ENCODE measurements at regions not wholly inside any gene's neighbourhood (a gene's known extent, or its start where the extent isn't known, plus 50 kb on each side); places are given as distances from the start of the nearest gene placed in this dataset.
"Not testable (repeated sequence)": the region's sequence is repeated elsewhere in the genome, so short reads cannot be mapped to it uniquely, and the experiment has no call there.

GRCh38 chr20:40009542-40009941 is 679.5 kb downstream of the MAFB start:
- no peak overlapping the region for H3K9ac ChIP-seq (ENCODE audit: low read depth, low read length)

GRCh38 chr20:40008177-40008576 is 680.9 kb downstream of the MAFB start:
- no peaks in the 10 kb centered on the region for H3K36me3 ChIP-seq (ENCODE audit: control insufficient read depth, insufficient read depth, low read length)
- no peak overlapping the region for H3K4me3 ChIP-seq (ENCODE audit: low read depth, low read length)
- H3K27me3 ChIP-seq (ENCODE audit: control insufficient read depth, insufficient read depth, low read length), result no peaks in the 10 kb centered on the region
- H3K9ac ChIP-seq (ENCODE audit: low read depth, low read length), result no peak overlapping the region
- peaks cover 3% of the 10 kb centered on the region for H3K4me1 ChIP-seq (ENCODE audit: control insufficient read depth, insufficient read depth, low read length)
- no peaks in the 10 kb centered on the region for H3K9me3 ChIP-seq (ENCODE audit: control insufficient read depth, insufficient read depth, low read length)

More at GRCh38 chr20:40009542-40009941, 679.5 kb downstream of the MAFB start:
- Histone ChIP-seq H3K36me3 (ENCODE audit: control insufficient read depth, insufficient read depth, low read length) (no peaks in the 10 kb centered on the region), H3K27me3 (ENCODE audit: control insufficient read depth, insufficient read depth, low read length) (no peaks in the 10 kb centered on the region), H3K4me1 (ENCODE audit: control insufficient read depth, insufficient read depth, low read length) (peaks cover 2% of the 10 kb centered on the region), H3K4me3 (ENCODE audit: low read depth, low read length) (no peak overlapping the region), H3K9me3 (ENCODE audit: control insufficient read depth, insufficient read depth, low read length) (no peaks in the 10 kb centered on the region)

- H3K9me3 ChIP-seq (ENCODE audit: control insufficient read depth, insufficient read depth, low read length), result no peaks in the 10 kb centered on the region
- H3K4me1 ChIP-seq (ENCODE audit: control insufficient read depth, insufficient read depth, low read length), result peaks cover 8% of the 10 kb centered on the region
- no peak overlapping the region for H3K9ac ChIP-seq (ENCODE audit: low read depth, low read length)
- H3K27me3 ChIP-seq (ENCODE audit: control insufficient read depth, insufficient read depth, low read length), result no peaks in the 10 kb centered on the region
- H3K4me3 ChIP-seq (ENCODE audit: low read depth, low read length), result no peak overlapping the region
- no peaks in the 10 kb centered on the region for H3K36me3 ChIP-seq (ENCODE audit: control insufficient read depth, insufficient read depth, low read length)
These were observed 682.7 kb downstream of the MAFB start for GRCh38 chr20:40006168-40006860.

- not testable (repeated sequence) for H3K4me1 ChIP-seq (ENCODE audit: control insufficient read depth, insufficient read depth, low read length); H3K27me3 ChIP-seq (ENCODE audit: control insufficient read depth, insufficient read depth, low read length); H3K36me3 ChIP-seq (ENCODE audit: control insufficient read depth, insufficient read depth, low read length); H3K9me3 ChIP-seq (ENCODE audit: control insufficient read depth, insufficient read depth, low read length); H3K4me3 ChIP-seq (ENCODE audit: low read depth, low read length); H3K9ac ChIP-seq (ENCODE audit: low read depth, low read length)
These were observed 684.9 kb downstream of the MAFB start for GRCh38 chr20:40004092-40004491.

GRCh38 chr20:39993742-39994141 is 695.3 kb downstream of the MAFB start:
- no peaks in the 10 kb centered on the region for H3K9me3 ChIP-seq (ENCODE audit: control insufficient read depth, insufficient read depth, low read length)
- no peaks in the 10 kb centered on the region for H3K36me3 ChIP-seq (ENCODE audit: control insufficient read depth, insufficient read depth, low read length)

GRCh38 chr20:39990692-39991091 is 698.3 kb downstream of the MAFB start:
- no peaks in the 10 kb centered on the region for H3K9me3 ChIP-seq (ENCODE audit: control insufficient read depth, insufficient read depth, low read length)
- H3K36me3 ChIP-seq (ENCODE audit: control insufficient read depth, insufficient read depth, low read length), result no peaks in the 10 kb centered on the region
- H3K4me3 ChIP-seq (ENCODE audit: low read depth, low read length), result no peak overlapping the region
- no peak overlapping the region for H3K9ac ChIP-seq (ENCODE audit: low read depth, low read length)
- no peaks in the 10 kb centered on the region for H3K27me3 ChIP-seq (ENCODE audit: control insufficient read depth, insufficient read depth, low read length)
- peaks cover 9% of the 10 kb centered on the region for H3K4me1 ChIP-seq (ENCODE audit: control insufficient read depth, insufficient read depth, low read length)

More at GRCh38 chr20:39993742-39994141, 695.3 kb downstream of the MAFB start:
- H3K4me1 ChIP-seq (ENCODE audit: control insufficient read depth, insufficient read depth, low read length), result no peaks in the 10 kb centered on the region
- H3K4me3 ChIP-seq (ENCODE audit: low read depth, low read length), result no peak overlapping the region
- H3K9ac ChIP-seq (ENCODE audit: low read depth, low read length), result no peak overlapping the region
- H3K27me3 ChIP-seq (ENCODE audit: control insufficient read depth, insufficient read depth, low read length), result no peaks in the 10 kb centered on the region

- H3K4me1 ChIP-seq (ENCODE audit: control insufficient read depth, insufficient read depth, low read length), result peaks cover 9% of the 10 kb centered on the region
- no peaks in the 10 kb centered on the region for H3K9me3 ChIP-seq (ENCODE audit: control insufficient read depth, insufficient read depth, low read length)
- no peak overlapping the region for H3K4me3 ChIP-seq (ENCODE audit: low read depth, low read length)
- H3K27me3 ChIP-seq (ENCODE audit: control insufficient read depth, insufficient read depth, low read length), result no peaks in the 10 kb centered on the region
- H3K9ac ChIP-seq (ENCODE audit: low read depth, low read length), result no peak overlapping the region
- no peaks in the 10 kb centered on the region for H3K36me3 ChIP-seq (ENCODE audit: control insufficient read depth, insufficient read depth, low read length)
These were observed 700.0 kb downstream of the MAFB start for GRCh38 chr20:39988991-39989390.

GRCh38 chr20:39986173-39986904 is 702.7 kb downstream of the MAFB start:
- H3K27me3 ChIP-seq (ENCODE audit: control insufficient read depth, insufficient read depth, low read length), result no peaks in the 10 kb centered on the region
- no peaks in the 10 kb centered on the region for H3K9me3 ChIP-seq (ENCODE audit: control insufficient read depth, insufficient read depth, low read length)
- H3K4me1 ChIP-seq (ENCODE audit: control insufficient read depth, insufficient read depth, low read length), result peaks cover 9% of the 10 kb centered on the region
- no peaks in the 10 kb centered on the region for H3K36me3 ChIP-seq (ENCODE audit: control insufficient read depth, insufficient read depth, low read length)
- H3K9ac ChIP-seq (ENCODE audit: low read depth, low read length), result no peak overlapping the region
- H3K4me3 ChIP-seq (ENCODE audit: low read depth, low read length), result no peak overlapping the region

GRCh38 chr20:39985271-39985827 is 703.7 kb downstream of the MAFB start:
- no peaks in the 10 kb centered on the region for H3K27me3 ChIP-seq (ENCODE audit: control insufficient read depth, insufficient read depth, low read length)
- no peaks in the 10 kb centered on the region for H3K36me3 ChIP-seq (ENCODE audit: control insufficient read depth, insufficient read depth, low read length)
- H3K4me3 ChIP-seq (ENCODE audit: low read depth, low read length), result no peak overlapping the region
- H3K9me3 ChIP-seq (ENCODE audit: control insufficient read depth, insufficient read depth, low read length), result no peaks in the 10 kb centered on the region
- H3K9ac ChIP-seq (ENCODE audit: low read depth, low read length), result no peak overlapping the region
- peaks cover 9% of the 10 kb centered on the region for H3K4me1 ChIP-seq (ENCODE audit: control insufficient read depth, insufficient read depth, low read length)

- Histone ChIP-seq H3K36me3 (ENCODE audit: control insufficient read depth, insufficient read depth, low read length) (no peaks in the 10 kb centered on the region), H3K9ac (ENCODE audit: low read depth, low read length) (no peak overlapping the region), H3K27me3 (ENCODE audit: control insufficient read depth, insufficient read depth, low read length) (no peaks in the 10 kb centered on the region), H3K4me3 (ENCODE audit: low read depth, low read length) (no peak overlapping the region), H3K4me1 (ENCODE audit: control insufficient read depth, insufficient read depth, low read length) (peaks cover 9% of the 10 kb centered on the region), H3K9me3 (ENCODE audit: control insufficient read depth, insufficient read depth, low read length) (no peaks in the 10 kb centered on the region)
These were observed 705.4 kb downstream of the MAFB start for GRCh38 chr20:39983655-39984054.

- Histone ChIP-seq H3K27me3 (ENCODE audit: control insufficient read depth, insufficient read depth, low read length) (no peaks in the 10 kb centered on the region), H3K4me3 (ENCODE audit: low read depth, low read length) (no peak overlapping the region), H3K9ac (ENCODE audit: low read depth, low read length) (no peak overlapping the region), H3K9me3 (ENCODE audit: control insufficient read depth, insufficient read depth, low read length) (no peaks in the 10 kb centered on the region), H3K4me1 (ENCODE audit: control insufficient read depth, insufficient read depth, low read length) (peaks cover 9% of the 10 kb centered on the region), H3K36me3 (ENCODE audit: control insufficient read depth, insufficient read depth, low read length) (no peaks in the 10 kb centered on the region)
These were observed 705.9 kb downstream of the MAFB start for GRCh38 chr20:39983183-39983582.
